ENCODE measurements at regions not wholly inside any gene's neighbourhood (a gene's known extent, or its start where the extent isn't known, plus 50 kb on each side); places are given as distances from the start of the nearest gene placed in this dataset.
"Not testable (repeated sequence)": the region's sequence is repeated elsewhere in the genome, so short reads cannot be mapped to it uniquely, and the experiment has no call there.

- Mint-ChIP-seq H3K4me1 (no peaks in the 10 kb centered on the region), H3K27me3 (ENCODE audit: low read depth) (no peaks in the 10 kb centered on the region), H3K27ac (no peak overlapping the region), H3K36me3 (no peaks in the 10 kb centered on the region), H3K9me3 (peaks cover 14% of the 10 kb centered on the region), H3K4me3 (no peak overlapping the region)
- no peak for DNase-seq (ENCODE audit: low spot score in 2 of 2, unreplicated experiment in 2 of 2)
- no peak for TF ChIP-seq CTCF (IDR thresholded peaks at IDR 0.05; ENCODE audit: unreplicated experiment)
Measured at GRCh38 chr9:115832031-115832430, 321.6 kb upstream of the PAPPA start.

GRCh38 chr9:115837618-115838017, 316.0 kb upstream of the PAPPA start:
- Mint-ChIP-seq H3K4me3 (no peak overlapping the region), H3K27me3 (ENCODE audit: low read depth) (peaks cover 8% of the 10 kb centered on the region), H3K27ac (no peak overlapping the region), H3K36me3 (no peaks in the 10 kb centered on the region), H3K9me3 (peaks cover 9% of the 10 kb centered on the region), H3K4me1 (no peaks in the 10 kb centered on the region)
- DNase-seq (ENCODE audit: low spot score in 2 of 2, unreplicated experiment in 2 of 2) = no peak
- no peak for TF ChIP-seq CTCF (IDR thresholded peaks at IDR 0.05; ENCODE audit: unreplicated experiment)

GRCh38 chr9:115838417-115838816, 315.2 kb upstream of the PAPPA start:
- TF ChIP-seq CTCF (IDR thresholded peaks at IDR 0.05; ENCODE audit: unreplicated experiment) = no peak
- peaks cover 12% of the 10 kb centered on the region for H3K27me3 Mint-ChIP-seq (ENCODE audit: low read depth)
- no peak overlapping the region for H3K4me3 Mint-ChIP-seq
- no peaks in the 10 kb centered on the region for H3K4me1 Mint-ChIP-seq
- H3K27ac Mint-ChIP-seq = no peak overlapping the region
- no peaks in the 10 kb centered on the region for H3K36me3 Mint-ChIP-seq
- H3K9me3 Mint-ChIP-seq = peaks cover 9% of the 10 kb centered on the region
- no peak for DNase-seq (ENCODE audit: low spot score in 2 of 2, unreplicated experiment in 2 of 2)

GRCh38 chr9:115844433-115844832, 309.2 kb upstream of the PAPPA start:
- H3K27me3 Mint-ChIP-seq (ENCODE audit: low read depth) = peaks cover 20% of the 10 kb centered on the region
- not testable (repeated sequence) for H3K4me3 Mint-ChIP-seq; H3K27ac Mint-ChIP-seq; H3K36me3 Mint-ChIP-seq; DNase-seq (ENCODE audit: low spot score in 2 of 2, unreplicated experiment in 2 of 2); H3K9me3 Mint-ChIP-seq; H3K4me1 Mint-ChIP-seq

GRCh38 chr9:115845648-115846312, 307.8 kb upstream of the PAPPA start:
- no peak for DNase-seq (ENCODE audit: low spot score in 2 of 2, unreplicated experiment in 2 of 2)
- no peak for TF ChIP-seq CTCF (IDR thresholded peaks at IDR 0.05; ENCODE audit: unreplicated experiment)
- Mint-ChIP-seq H3K4me1 (no peaks in the 10 kb centered on the region), H3K4me3 (no peak overlapping the region), H3K9me3 (no peaks in the 10 kb centered on the region), H3K36me3 (no peaks in the 10 kb centered on the region), H3K27me3 (ENCODE audit: low read depth) (peaks cover 20% of the 10 kb centered on the region), H3K27ac (no peak overlapping the region)

- Mint-ChIP-seq H3K4me1 (no peaks in the 10 kb centered on the region), H3K27ac (no peak overlapping the region), H3K4me3 (no peak overlapping the region), H3K27me3 (ENCODE audit: low read depth) (peaks cover 16% of the 10 kb centered on the region), H3K9me3 (no peaks in the 10 kb centered on the region), H3K36me3 (no peaks in the 10 kb centered on the region)
- no peak for DNase-seq (ENCODE audit: low spot score in 2 of 2, unreplicated experiment in 2 of 2)
- no peak for TF ChIP-seq CTCF (IDR thresholded peaks at IDR 0.05; ENCODE audit: unreplicated experiment)
Measured at GRCh38 chr9:115847216-115847615, 306.4 kb upstream of the PAPPA start.

Measured in mesothelial cell of epicardium (in vitro differentiated cells).